ENCODE measurements at regions not wholly inside any gene's neighbourhood (a gene's known extent, or its start where the extent isn't known, plus 50 kb on each side); places are given as distances from the start of the nearest gene placed in this dataset.

DNA sequence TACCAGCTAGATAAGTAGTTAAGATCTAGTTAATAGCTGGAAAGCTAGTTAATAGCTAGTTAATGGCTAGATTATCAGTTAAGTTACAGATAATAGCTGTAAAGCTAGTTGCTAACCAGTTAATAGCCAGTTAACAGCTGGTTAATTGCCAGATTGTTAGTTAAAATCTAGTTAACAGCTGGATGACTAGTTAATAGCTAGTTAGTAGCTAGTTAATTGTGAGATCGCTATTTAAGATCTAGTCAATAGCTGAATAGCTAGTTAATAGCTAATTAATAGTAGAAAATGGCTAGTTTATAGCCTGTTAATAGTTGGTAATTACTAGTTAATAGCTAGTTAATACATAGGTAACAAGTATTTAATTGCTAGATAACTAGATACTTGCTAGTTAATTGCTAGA is 630.5 kb upstream of the CT83 start:
- H3K36me3 ChIP-seq (ENCODE audit: insufficient read depth, low read length) = no peaks in the 10 kb centered on the region
- no peaks in the 10 kb centered on the region for H3K9me3 Mint-ChIP-seq
- no peaks in the 10 kb centered on the region for H3K36me3 Mint-ChIP-seq (ENCODE audit: low read depth)
- intact Hi-C loops (cut with DNase I, micrococcal nuclease) = no loop called here
- H3K4me3 Mint-ChIP-seq = no peak overlapping the region
- TF ChIP-seq, protein P1, sequence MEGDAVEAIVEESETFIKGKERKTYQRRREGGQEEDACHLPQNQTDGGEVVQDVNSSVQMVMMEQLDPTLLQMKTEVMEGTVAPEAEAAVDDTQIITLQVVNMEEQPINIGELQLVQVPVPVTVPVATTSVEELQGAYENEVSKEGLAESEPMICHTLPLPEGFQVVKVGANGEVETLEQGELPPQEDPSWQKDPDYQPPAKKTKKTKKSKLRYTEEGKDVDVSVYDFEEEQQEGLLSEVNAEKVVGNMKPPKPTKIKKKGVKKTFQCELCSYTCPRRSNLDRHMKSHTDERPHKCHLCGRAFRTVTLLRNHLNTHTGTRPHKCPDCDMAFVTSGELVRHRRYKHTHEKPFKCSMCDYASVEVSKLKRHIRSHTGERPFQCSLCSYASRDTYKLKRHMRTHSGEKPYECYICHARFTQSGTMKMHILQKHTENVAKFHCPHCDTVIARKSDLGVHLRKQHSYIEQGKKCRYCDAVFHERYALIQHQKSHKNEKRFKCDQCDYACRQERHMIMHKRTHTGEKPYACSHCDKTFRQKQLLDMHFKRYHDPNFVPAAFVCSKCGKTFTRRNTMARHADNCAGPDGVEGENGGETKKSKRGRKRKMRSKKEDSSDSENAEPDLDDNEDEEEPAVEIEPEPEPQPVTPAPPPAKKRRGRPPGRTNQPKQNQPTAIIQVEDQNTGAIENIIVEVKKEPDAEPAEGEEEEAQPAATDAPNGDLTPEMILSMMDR (IDR thresholded peaks at IDR 0.05) = no peak
- CTCF ChIA-PET = no interaction called here
- H3K4me1 ChIP-seq (ENCODE audit: insufficient read depth, low read length) = no peaks in the 10 kb centered on the region
- no peak overlapping the region for H3K27ac ChIP-seq (ENCODE audit: low read depth in 1 of 2, low read length in 2 of 2)
- H3K27ac Mint-ChIP-seq = no peak overlapping the region
- no peaks in the 10 kb centered on the region for H3K27me3 ChIP-seq (ENCODE audit: control insufficient read depth in 1 of 2, insufficient read depth in 2 of 2, low read length in 2 of 2)
- no peaks in the 10 kb centered on the region for H3K4me1 Mint-ChIP-seq (ENCODE audit: low read depth)
- H3K27me3 Mint-ChIP-seq = no peaks in the 10 kb centered on the region
- DNase-seq (no peak), ATAC-seq (ENCODE audit: poor library complexity) (no peak)
- POLR2A ChIA-PET = no interaction called here
- H3K4me3 ChIP-seq (ENCODE audit: low read length) = no peak overlapping the region
- peaks cover 1 to 4% of the 10 kb centered on the region in 2 experiments for H3K9me3 ChIP-seq (ENCODE audit: control insufficient read depth in 1 of 2, insufficient read depth in 1 of 2, low read length in 2 of 2)

DNA sequence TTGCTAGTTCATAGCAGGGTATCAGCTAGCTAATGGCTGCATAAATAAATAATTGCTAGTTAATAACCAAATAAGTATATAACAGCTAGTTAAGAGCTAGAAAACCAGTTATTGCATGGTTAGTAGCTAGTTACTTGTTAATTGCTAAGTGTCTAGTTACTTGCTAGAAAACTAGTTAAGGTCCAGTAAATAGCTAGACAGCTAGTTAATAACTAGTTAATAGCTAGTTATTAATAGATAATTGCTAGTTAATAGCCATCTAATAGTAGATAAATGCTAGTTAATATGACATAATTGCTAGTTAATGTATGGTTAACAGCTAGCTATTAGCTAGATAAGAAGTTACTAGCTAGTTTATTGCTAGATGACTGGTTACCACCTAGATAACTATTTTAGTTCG is 629.9 kb upstream of the CT83 start:
- Histone ChIP-seq H3K4me1 (ENCODE audit: insufficient read depth, low read length) (no peaks in the 10 kb centered on the region), H3K27me3 (ENCODE audit: control insufficient read depth in 1 of 2, insufficient read depth in 2 of 2, low read length in 2 of 2) (no peaks in the 10 kb centered on the region), H3K27ac (ENCODE audit: low read depth in 1 of 2, low read length in 2 of 2) (no peak overlapping the region), H3K36me3 (ENCODE audit: insufficient read depth, low read length) (no peaks in the 10 kb centered on the region), H3K4me3 (ENCODE audit: low read length) (no peak overlapping the region), H3K9me3 (ENCODE audit: control insufficient read depth in 1 of 2, insufficient read depth in 1 of 2, low read length in 2 of 2) (peaks cover 4 to 5% of the 10 kb centered on the region in 2 experiments)
- H3K27ac Mint-ChIP-seq = no peak overlapping the region
- no peaks in the 10 kb centered on the region for H3K36me3 Mint-ChIP-seq (ENCODE audit: low read depth)
- DNase-seq (no peak), ATAC-seq (ENCODE audit: poor library complexity) (no peak)
- H3K4me1 Mint-ChIP-seq (ENCODE audit: low read depth) = no peaks in the 10 kb centered on the region
- H3K27me3 Mint-ChIP-seq = no peaks in the 10 kb centered on the region
- CTCF ChIA-PET = no interaction called here
- POLR2A ChIA-PET = no interaction called here
- no peak overlapping the region for H3K4me3 Mint-ChIP-seq
- no peaks in the 10 kb centered on the region for H3K9me3 Mint-ChIP-seq
- TF ChIP-seq, protein P1 (IDR thresholded peaks at IDR 0.05) = no peak
- intact Hi-C loops (cut with DNase I, micrococcal nuclease) = no loop called here

DNA sequence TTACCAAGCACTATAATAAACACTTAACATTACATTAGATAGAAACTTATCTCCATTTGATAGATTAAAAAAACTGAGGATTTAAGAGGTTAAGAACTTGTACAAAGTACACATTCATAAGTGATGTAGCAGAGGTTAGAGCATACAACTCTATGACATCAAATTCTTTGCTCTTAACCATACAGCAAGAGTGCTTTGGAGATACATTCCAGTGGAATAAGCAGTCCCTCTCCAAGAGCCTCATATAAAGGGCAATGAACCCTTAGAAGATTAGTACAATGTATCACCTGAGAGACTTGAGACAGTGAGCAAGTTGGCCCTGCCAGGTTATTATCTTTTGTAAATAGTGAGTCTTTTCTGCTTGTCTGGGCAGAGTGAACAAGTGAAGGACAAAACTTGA is 600.4 kb upstream of the CT83 start:
- DNase-seq (no peak), ATAC-seq (ENCODE audit: poor library complexity) (no peak)
- ChIA-PET POLR2A (no interaction called here), CTCF (no interaction called here)
- H3K27ac ChIP-seq (ENCODE audit: low read depth in 1 of 2, low read length in 2 of 2) = no peak overlapping the region
- Mint-ChIP-seq H3K9me3 (peaks cover 2% of the 10 kb centered on the region), H3K27me3 (no peaks in the 10 kb centered on the region), H3K27ac (no peak overlapping the region), H3K4me3 (no peak overlapping the region), H3K36me3 (ENCODE audit: low read depth) (no peaks in the 10 kb centered on the region), H3K4me1 (ENCODE audit: low read depth) (no peaks in the 10 kb centered on the region)
- no peaks in the 10 kb centered on the region for H3K36me3 ChIP-seq (ENCODE audit: insufficient read depth, low read length)
- H3K27me3 ChIP-seq (ENCODE audit: control insufficient read depth in 1 of 2, insufficient read depth in 2 of 2, low read length in 2 of 2) = no peaks in the 10 kb centered on the region
- TF ChIP-seq, protein P1 (IDR thresholded peaks at IDR 0.05) = no peak
- H3K4me1 ChIP-seq (ENCODE audit: insufficient read depth, low read length) = no peaks in the 10 kb centered on the region
- no peak overlapping the region for H3K4me3 ChIP-seq (ENCODE audit: low read length)
- no peaks in the 10 kb centered on the region for H3K9me3 ChIP-seq (ENCODE audit: control insufficient read depth in 1 of 2, insufficient read depth in 1 of 2, low read length in 2 of 2)
- intact Hi-C loops (cut with DNase I, micrococcal nuclease) = no loop called here

Data from CD4-positive, alpha-beta T cell (primary cell).